ENCODE measurements at regions not wholly inside any gene's neighbourhood (a gene's known extent, or its start where the extent isn't known, plus 50 kb on each side); places are given as distances from the start of the nearest gene placed in this dataset.

DNA sequence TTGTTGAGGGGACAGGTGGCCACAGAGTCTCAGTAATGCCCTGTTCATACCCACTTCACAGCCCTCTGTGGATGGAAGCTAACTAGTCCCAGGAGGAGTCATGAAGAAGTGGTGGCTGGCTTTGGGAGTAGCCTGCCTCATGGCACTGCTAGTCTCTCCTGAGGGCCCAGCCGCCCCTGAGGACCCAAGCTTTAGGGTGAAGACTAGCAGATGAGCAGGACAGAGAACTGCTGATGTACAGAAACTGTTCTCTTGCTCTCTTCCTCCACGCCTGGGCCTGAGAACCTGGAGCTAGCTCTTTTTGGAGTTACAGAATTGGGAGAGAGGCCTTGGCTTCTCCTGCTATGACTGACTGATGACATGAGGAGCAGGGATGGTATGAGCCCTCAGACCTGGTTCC, 99.2 kb downstream of the RAMP3 start:
- no peak for TF ChIP-seq POLR2AphosphoS5 (IDR thresholded peaks at IDR 0.05)
- TF ChIP-seq CTCF (IDR thresholded peaks at IDR 0.05): no peak
- TF ChIP-seq POLR2A (IDR thresholded peaks at IDR 0.05): no peak
- TF ChIP-seq EP300 (IDR thresholded peaks at IDR 0.05): no peak

All from gastroesophageal sphincter (tissue), 3 donors.